Spleen (tissue), 7 donors: ENCODE measurements at regions not wholly inside any gene's neighbourhood (a gene's known extent, or its start where the extent isn't known, plus 50 kb on each side); places are given as distances from the start of the nearest gene placed in this dataset.

ENCODE experiments used
- CTCF ChIP-seq, 11 experiments: fragments of 200-600 bp in 7 of 11; fragments of 450-650 bp in 4 of 11; sonication (generic) in 4 of 11; IDR thresholded peaks in 8 of 11; conservative IDR thresholded peaks in 3 of 11; 1 replicate in 7 of 11; 2 replicates in 4 of 11; pipeline versions ENCODE4 v1.4.0 to v1.8.0; 2016 to 2021; ENCODE audit warnings: antibody characterized with exemption in 11 of 11, inconsistent platforms in 4 of 11, mild to moderate bottlenecking in 1 of 11
- POLR2A ChIP-seq, 3 donors: fragments of 450-650 bp; IDR thresholded peaks; one replicate each; pipeline ENCODE4 v1.5.1; 2017; ENCODE audit warnings: antibody characterized with exemption in 3 of 3, mild to moderate bottlenecking in 1 of 3
- POLR2AphosphoS5 ChIP-seq, 3 donors: sonication (generic); formaldehyde crosslinking; IDR thresholded peaks; one replicate each; pipeline ENCODE4 v1.5.1; 2017; ENCODE audit warnings: antibody characterized with exemption in 3 of 3
- donor health status: DM: no; HTN: no; CAD: no; lungs with moderate emphysema.
- donor health status: DM: no; HTN: no; CAD: no.
- donor health status: DM: no; HTN: no; CAD: no.

GRCh38 chr6:22445946-22446345 lies 123.4 kb upstream of the HDGFL1 start:
- no peak for TF ChIP-seq CTCF (IDR thresholded peaks at IDR 0.05 in 8 of 11, conservative IDR thresholded peaks at IDR 0.05 in 3 of 11)
- no peak for TF ChIP-seq POLR2A (IDR thresholded peaks at IDR 0.05)
- no peak for TF ChIP-seq POLR2AphosphoS5 (IDR thresholded peaks at IDR 0.05)
